SK-N-SH (cell line): ENCODE measurements at regions not wholly inside any gene's neighbourhood (a gene's known extent, or its start where the extent isn't known, plus 50 kb on each side); places are given as distances from the start of the nearest gene placed in this dataset.

Source experiments
- CTCF ChIA-PET: fragments of 300-600, 350-600 bp; formaldehyde crosslinking; extraction: SDS; loops from one replicate; lab custom pipeline; 2021; lab: Yijun Ruan, JAX
- POLR2A ChIA-PET: fragments of 350-600 bp; sonication (Branson Sonifier 250); formaldehyde crosslinking; extraction: SDS; loops from one replicate; lab custom pipeline; 2020; ENCODE audit warnings: antibody characterized with exemption, inconsistent platforms; lab: Yijun Ruan, JAX
- DNase-seq: peaks from one replicate; pipeline ENCODE4 v3.0.0; 2012
- H2AFZ ChIP-seq: fragments of 200-600 bp; sonication (generic); 2 replicates; pipeline ENCODE4 v1.8.1; 2016; ENCODE audit warnings: antibody characterized with exemption, mild to moderate bottlenecking, low read depth
- H3F3A ChIP-seq: fragments of 200-600 bp; sonication (generic); replicated peaks from 2 replicates; pipeline ENCODE3; 2016; ENCODE audit warnings: antibody characterized with exemption, mild to moderate bottlenecking; ENCODE audit not compliant: insufficient read depth
- H3K27ac ChIP-seq, 2 experiments: fragments of 200-500 bp in 1 of 2; fragments of 200-600 bp in 1 of 2; sonication (Bioruptor generic) in 1 of 2; sonication (generic), shearing (Covaris generic) in 1 of 2; 2 replicates each; pipeline versions ENCODE4 v1.5.1 to v1.6.1; 2014 to 2016; ENCODE audit warnings: low read depth in 2 of 2, inconsistent platforms in 1 of 2, low read length in 1 of 2, mild to moderate bottlenecking in 1 of 2, mixed read lengths in 1 of 2
- H3K27me3 ChIP-seq: fragments of 200-600 bp; sonication (generic), shearing (Covaris generic); 2 replicates; pipeline ENCODE4 v1.6.1; 2016; ENCODE audit warnings: mixed run types; ENCODE audit not compliant: insufficient read depth
- H3K36me3 ChIP-seq, 2 experiments: fragments of 200-500 bp in 1 of 2; fragments of 200-600 bp in 1 of 2; sonication (Bioruptor generic) in 1 of 2; sonication (generic) in 1 of 2; replicated peaks in 1 of 2; 2 replicates each; pipeline versions ENCODE3 to v1.5.1; 2014 to 2016; ENCODE audit warnings: low read length in 1 of 2, mild to moderate bottlenecking in 1 of 2; ENCODE audit not compliant: insufficient read depth in 2 of 2, control insufficient read depth in 1 of 2
- H3K4me1 ChIP-seq, 2 experiments: fragments of 200-500 bp in 1 of 2; fragments of 200-600 bp in 1 of 2; sonication (Bioruptor generic) in 1 of 2; sonication (generic), shearing (Covaris generic) in 1 of 2; 2 replicates each; pipeline versions ENCODE4 v1.5.1 to v1.6.1; 2014 to 2016; ENCODE audit warnings: low read depth in 1 of 2, low read length in 1 of 2, mixed run types in 1 of 2; ENCODE audit not compliant: insufficient read depth in 2 of 2, control insufficient read depth in 1 of 2
- H3K4me2 ChIP-seq: fragments of 200-600 bp; sonication (generic), shearing (Covaris generic); 2 replicates; pipeline ENCODE4 v1.6.1; 2017; ENCODE audit warnings: mixed run types
- H3K4me3 ChIP-seq, 2 experiments: fragments of 200-500 bp in 1 of 2; fragments of 200-600 bp in 1 of 2; sonication (Bioruptor generic) in 1 of 2; sonication (generic), shearing (Covaris generic) in 1 of 2; 2 replicates each; pipeline versions ENCODE4 v1.5.1 to v1.8.1; 2014 to 2016; ENCODE audit warnings: low read depth in 2 of 2, inconsistent platforms in 1 of 2, low read length in 1 of 2, mild to moderate bottlenecking in 1 of 2, mixed read lengths in 1 of 2, moderate library complexity in 1 of 2
- H3K79me2 ChIP-seq: fragments of 200-600 bp; sonication (generic); 2 replicates; pipeline ENCODE4 v1.8.1; 2017; ENCODE audit warnings: mild to moderate bottlenecking; ENCODE audit not compliant: insufficient read depth
- H3K9ac ChIP-seq: fragments of 200-600 bp; sonication (generic); 2 replicates; pipeline ENCODE4 v1.6.1; 2017; ENCODE audit warnings: mixed run types
- H3K9me2 ChIP-seq: fragments of 200-600 bp; sonication (generic); 2 replicates; pipeline ENCODE4 v1.6.1; 2017; ENCODE audit warnings: mixed run types
- H3K9me3 ChIP-seq: fragments of 200-600 bp; sonication (generic); 2 replicates; pipeline ENCODE4 v1.6.1; 2017; ENCODE audit warnings: mixed run types, mild to moderate bottlenecking, moderate library complexity
- H4K20me1 ChIP-seq: fragments of 200-600 bp; sonication (generic); 2 replicates; pipeline ENCODE4 v1.6.1; 2017; ENCODE audit warnings: mild to moderate bottlenecking, mixed run types; ENCODE audit not compliant: insufficient read depth
- CHD2 ChIP-seq: fragments of 150-350 bp; IDR thresholded peaks from 2 replicates; pipeline ENCODE4 v1.6.1; 2018; ENCODE audit warnings: low read length; ENCODE audit not compliant: partially characterized antibody
- EP300 ChIP-seq, 2 experiments: IDR thresholded peaks; 2 replicates each; pipeline versions ENCODE4 v1.4.0 to v1.6.1; 2012; ENCODE audit warnings: borderline replicate concordance in 1 of 2, low read depth in 1 of 2, low read length in 1 of 2
- GATA2 ChIP-seq: sonication (generic); formaldehyde crosslinking; IDR thresholded peaks from 2 replicates; pipeline ENCODE4 v1.5.0; 2020; ENCODE audit warnings: mild to moderate bottlenecking, missing genetic modification reagents
- IRF3 ChIP-seq: fragments of 150-350 bp; IDR thresholded peaks from 2 replicates; pipeline ENCODE4 v1.6.1; 2016; ENCODE audit warnings: mild to moderate bottlenecking, low read depth, low read length
- NFIC ChIP-seq: IDR thresholded peaks from 2 replicates; pipeline ENCODE4 v1.4.0; 2012; ENCODE audit warnings: borderline replicate concordance
- PBX3 ChIP-seq: IDR thresholded peaks from 2 replicates; pipeline ENCODE4; 2012
- RAD21 ChIP-seq: IDR thresholded peaks from 2 replicates; pipeline ENCODE4 v1.6.1; 2012; ENCODE audit warnings: mild to moderate bottlenecking, low read length
- USF1 ChIP-seq: IDR thresholded peaks from 2 replicates; pipeline ENCODE4 v1.4.0; 2012; ENCODE audit warnings: low read depth, borderline replicate concordance
- USF2 ChIP-seq: fragments of 150-350 bp; IDR thresholded peaks from 2 replicates; pipeline ENCODE4 v1.6.1; 2017; ENCODE audit warnings: antibody characterized with exemption, low read length, low read depth, borderline replicate concordance
- ZBTB33 ChIP-seq: IDR thresholded peaks from 2 replicates; pipeline ENCODE4 v1.4.0; 2012; ENCODE audit warnings: low read depth, borderline replicate concordance
- WGBS: methylation state at CpG from one replicate; pipeline ENCODE4 v1.1.6; 2017; ENCODE audit warnings: low lambda C conversion rate; 5-methylcytosine and 5-hydroxymethylcytosine counted together

- no peak for DNase-seq
- ChIA-PET POLR2A (no interaction called here), CTCF (interaction anchor here (1.6 kb wide), 1 partner anchor 147 kb away, joined by 4 read pairs; no protein-coding TSS in a partner anchor)
- TF ChIP-seq RAD21 = no peak
- TF ChIP-seq NFIC = no peak
- TF ChIP-seq USF2 = no peak
- TF ChIP-seq IRF3 = no peak
- no peak for TF ChIP-seq CHD2
- no peak for TF ChIP-seq ZBTB33
- TF ChIP-seq GATA2 (CRISPR knock-in tag) = no peak
- TF ChIP-seq USF1 = no peak
- TF ChIP-seq PBX3 = no peak
- no peak for TF ChIP-seq EP300 (IDR thresholded peaks at IDR 0.05; ENCODE audit: borderline replicate concordance in 1 of 2, low read depth in 1 of 2, low read length in 1 of 2)
- Histone ChIP-seq H4K20me1 (no peaks in the 10 kb centered on the region), H3K4me2 (no peak overlapping the region), H3K27ac (no peak overlapping the region), H3K9ac (no peak overlapping the region), H3K4me1 (no peaks in the 10 kb centered on the region), H2AFZ (no peak overlapping the region), H3K79me2 (no peaks in the 10 kb centered on the region), H3K9me3 (no peaks in the 10 kb centered on the region), H3F3A (no peaks in the 10 kb centered on the region), H3K4me3 (no peak overlapping the region), H3K36me3 (no peaks in the 10 kb centered on the region), H3K9me2 (no peaks in the 10 kb centered on the region), H3K27me3 (no peaks in the 10 kb centered on the region; the same call in 1 of the 2 replicates)
- 26% methylated on average over 2 of the region's 2 CpGs for WGBS
Measured at GRCh38 chr1:24244519-24245268, 57.6 kb upstream of the IFNLR1 start.
